GM18508 (cell line): ENCODE measurements at regions not wholly inside any gene's neighbourhood (a gene's known extent, or its start where the extent isn't known, plus 50 kb on each side); places are given as distances from the start of the nearest gene placed in this dataset.
"Not testable (repeated sequence)": the region's sequence is repeated elsewhere in the genome, so short reads cannot be mapped to it uniquely, and the experiment has no call there.

ENCODE experiments used
- ATAC-seq: cut with Tn5 transposase; IDR thresholded peaks from one replicate; pipeline ENCODE4 v1.9.1; 2021; ENCODE audit warnings: moderate number of reproducible peaks; ENCODE audit not compliant: insufficient read depth, unreplicated experiment

GRCh38 chr10:76621886-76622620, 1015.6 kb downstream of the KCNMA1 start:
- ATAC-seq: no peak

GRCh38 chr10:76618641-76619040, 1019.0 kb downstream of the KCNMA1 start:
- ATAC-seq: no peak

- ATAC-seq: no peak
These were observed 1019.4 kb downstream of the KCNMA1 start for GRCh38 chr10:76618171-76618570.

- ATAC-seq: not testable (repeated sequence)
These were observed 1020.9 kb downstream of the KCNMA1 start for GRCh38 chr10:76616666-76617065.

- no peak for ATAC-seq
These were observed 1022.6 kb downstream of the KCNMA1 start for GRCh38 chr10:76615049-76615448.
